DND-41 (cell line): ENCODE measurements at regions not wholly inside any gene's neighbourhood (a gene's known extent, or its start where the extent isn't known, plus 50 kb on each side); places are given as distances from the start of the nearest gene placed in this dataset.

Experiments used
- ATAC-seq: fragments of 200-7000 bp; cut with Tn5 transposase; 3 replicates; pipeline ENCODE4 v1.9.1; 2021; ENCODE audit warnings: low read depth; ENCODE audit not compliant: insufficient read depth
- DNase-seq: peaks from one replicate; pipeline ENCODE4 v3.0.0-alpha.2; 2020
- H2AFZ ChIP-seq: 2 replicates; pipeline ENCODE4 v1.6.0; 2012; ENCODE audit warnings: low read depth, low read length
- H3K27ac ChIP-seq: 2 replicates; pipeline ENCODE4 v1.5.1; 2012; ENCODE audit warnings: low read length, inconsistent platforms
- H3K27me3 ChIP-seq: fragments of 200-600 bp; sonication (generic); 2 replicates; pipeline ENCODE4 v1.6.0; 2012; ENCODE audit warnings: low read length, mild to moderate bottlenecking, inconsistent platforms; ENCODE audit not compliant: insufficient read depth, poor library complexity
- H3K36me3 ChIP-seq: 2 replicates; pipeline ENCODE4 v1.5.1; 2012; ENCODE audit warnings: low read length, inconsistent platforms; ENCODE audit not compliant: insufficient read depth
- H3K4me1 ChIP-seq: 2 replicates; pipeline ENCODE4 v1.5.1; 2012; ENCODE audit warnings: mild to moderate bottlenecking, low read length; ENCODE audit not compliant: insufficient read depth
- H3K4me2 ChIP-seq: 2 replicates; pipeline ENCODE4 v1.6.0; 2012; ENCODE audit warnings: mild to moderate bottlenecking, moderate library complexity, low read length, inconsistent platforms; ENCODE audit not compliant: insufficient read depth
- H3K4me3 ChIP-seq, 2 experiments: fragments of 200-600 bp in 1 of 2; shearing (Covaris generic) in 1 of 2; 2 replicates each; pipeline ENCODE4 v1.5.1; 2012 to 2016; ENCODE audit warnings: inconsistent platforms in 2 of 2, low read length in 2 of 2, mild to moderate bottlenecking in 2 of 2, low read depth in 1 of 2, moderate library complexity in 1 of 2
- H3K79me2 ChIP-seq: 2 replicates; pipeline ENCODE4 v1.6.0; 2012; ENCODE audit warnings: low read length, inconsistent platforms; ENCODE audit not compliant: insufficient read depth
- H3K9ac ChIP-seq: 2 replicates; pipeline ENCODE4 v1.6.0; 2012; ENCODE audit warnings: low read depth, mild to moderate bottlenecking, inconsistent platforms, low read length, moderate library complexity
- H3K9me3 ChIP-seq: 2 replicates; pipeline ENCODE4 v1.5.1; 2012; ENCODE audit warnings: low read length, moderate library complexity, mild to moderate bottlenecking, inconsistent platforms; ENCODE audit not compliant: insufficient read depth, severe bottlenecking
- H4K20me1 ChIP-seq: 2 replicates; pipeline ENCODE4 v1.6.0; 2012; ENCODE audit warnings: low read length; ENCODE audit not compliant: insufficient read depth
- EZH2 ChIP-seq: IDR thresholded peaks from 3 replicates; pipeline ENCODE4 v1.6.1; 2012; ENCODE audit warnings: borderline replicate concordance, low read depth, mild to moderate bottlenecking, moderate library complexity, low read length, inconsistent platforms; ENCODE audit not compliant: severe bottlenecking
- TF ChIP-seq, protein P1 (sequence below): IDR thresholded peaks from 2 replicates; pipeline ENCODE4 v1.5.1; 2012; ENCODE audit warnings: borderline replicate concordance, low read length, moderate library complexity, mild to moderate bottlenecking; ENCODE audit not compliant: poor library complexity, severe bottlenecking; ENCODE audit errors: extremely low read depth

GRCh38 chr12:127813147-127813546, 453.8 kb upstream of the TMEM132C start:
- H3K4me2 ChIP-seq, result no peak overlapping the region

DNA sequence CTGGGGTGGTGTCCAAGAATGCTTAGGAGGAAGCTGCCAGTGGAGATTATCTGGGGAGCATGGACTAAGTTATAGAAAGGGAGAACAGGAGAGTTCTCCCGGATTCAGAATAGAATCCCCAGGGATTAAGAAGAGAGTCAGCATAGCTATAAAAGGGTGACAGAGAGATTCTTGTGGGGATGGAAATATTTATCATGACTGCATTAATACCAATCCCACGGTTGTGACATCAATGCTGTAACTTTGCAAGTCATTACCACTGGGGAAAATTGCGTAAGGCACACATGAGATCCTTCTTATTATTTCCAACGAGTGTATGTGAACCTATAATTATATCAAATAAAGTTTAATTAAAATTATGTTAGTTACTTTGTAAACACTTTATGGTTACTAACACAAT, 447.9 kb upstream of the TMEM132C start:
- no peak for TF ChIP-seq EZH2
- TF ChIP-seq, protein P1, sequence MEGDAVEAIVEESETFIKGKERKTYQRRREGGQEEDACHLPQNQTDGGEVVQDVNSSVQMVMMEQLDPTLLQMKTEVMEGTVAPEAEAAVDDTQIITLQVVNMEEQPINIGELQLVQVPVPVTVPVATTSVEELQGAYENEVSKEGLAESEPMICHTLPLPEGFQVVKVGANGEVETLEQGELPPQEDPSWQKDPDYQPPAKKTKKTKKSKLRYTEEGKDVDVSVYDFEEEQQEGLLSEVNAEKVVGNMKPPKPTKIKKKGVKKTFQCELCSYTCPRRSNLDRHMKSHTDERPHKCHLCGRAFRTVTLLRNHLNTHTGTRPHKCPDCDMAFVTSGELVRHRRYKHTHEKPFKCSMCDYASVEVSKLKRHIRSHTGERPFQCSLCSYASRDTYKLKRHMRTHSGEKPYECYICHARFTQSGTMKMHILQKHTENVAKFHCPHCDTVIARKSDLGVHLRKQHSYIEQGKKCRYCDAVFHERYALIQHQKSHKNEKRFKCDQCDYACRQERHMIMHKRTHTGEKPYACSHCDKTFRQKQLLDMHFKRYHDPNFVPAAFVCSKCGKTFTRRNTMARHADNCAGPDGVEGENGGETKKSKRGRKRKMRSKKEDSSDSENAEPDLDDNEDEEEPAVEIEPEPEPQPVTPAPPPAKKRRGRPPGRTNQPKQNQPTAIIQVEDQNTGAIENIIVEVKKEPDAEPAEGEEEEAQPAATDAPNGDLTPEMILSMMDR, result no peak
- Histone ChIP-seq H3K9me3 (no peaks in the 10 kb centered on the region), H3K79me2 (no peaks in the 10 kb centered on the region), H3K36me3 (no peaks in the 10 kb centered on the region), H3K4me3 (no peak overlapping the region), H3K4me1 (no peaks in the 10 kb centered on the region), H2AFZ (no peak overlapping the region), H3K9ac (no peak overlapping the region), H3K27me3 (no peaks in the 10 kb centered on the region), H4K20me1 (no peaks in the 10 kb centered on the region), H3K27ac (no peak overlapping the region), H3K4me2 (no peak overlapping the region)
- ATAC-seq (no peak), DNase-seq (no peak)

More at GRCh38 chr12:127813147-127813546, 453.8 kb upstream of the TMEM132C start:
- Histone ChIP-seq H3K4me3 (no peak overlapping the region), H3K79me2 (no peaks in the 10 kb centered on the region), H4K20me1 (no peaks in the 10 kb centered on the region), H2AFZ (no peak overlapping the region), H3K27ac (no peak overlapping the region), H3K27me3 (no peaks in the 10 kb centered on the region), H3K36me3 (no peaks in the 10 kb centered on the region), H3K4me1 (no peaks in the 10 kb centered on the region), H3K9me3 (no peaks in the 10 kb centered on the region), H3K9ac (no peak overlapping the region)
- ATAC-seq, result no peak
- no peak for TF ChIP-seq EZH2
- TF ChIP-seq, protein P1, result no peak
- no peak for DNase-seq

DNA sequence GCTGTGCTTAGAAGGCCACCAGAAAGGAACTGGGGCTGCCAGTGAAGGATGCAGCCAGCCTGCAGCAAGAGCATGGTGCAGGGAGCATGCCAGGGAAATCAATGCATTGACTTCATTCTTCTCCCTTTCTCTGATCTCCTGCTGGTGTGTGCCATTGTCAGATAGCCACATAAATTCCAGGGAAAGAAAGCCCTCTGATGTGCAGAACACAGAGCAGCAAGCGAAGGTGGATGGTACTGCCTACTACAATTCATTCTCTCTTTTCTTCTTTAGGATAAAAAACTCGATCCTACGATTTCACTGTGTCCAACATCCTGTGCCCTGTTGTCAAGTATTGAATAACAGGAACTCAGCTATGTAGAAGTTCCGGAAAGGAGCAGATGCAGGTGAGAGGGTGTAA, 446.7 kb upstream of the TMEM132C start:
- DNase-seq, result no peak
- H2AFZ ChIP-seq, result no peak overlapping the region
- H3K79me2 ChIP-seq, result no peaks in the 10 kb centered on the region
- ATAC-seq, result no peak
- no peaks in the 10 kb centered on the region for H3K36me3 ChIP-seq
- no peak overlapping the region for H3K27ac ChIP-seq
- no peak overlapping the region for H3K9ac ChIP-seq
- no peaks in the 10 kb centered on the region for H4K20me1 ChIP-seq
- no peak overlapping the region for H3K4me3 ChIP-seq
- no peaks in the 10 kb centered on the region for H3K27me3 ChIP-seq
- no peaks in the 10 kb centered on the region for H3K4me1 ChIP-seq
- TF ChIP-seq, protein P1, result no peak
- no peak for TF ChIP-seq EZH2
- no peaks in the 10 kb centered on the region for H3K9me3 ChIP-seq
- H3K4me2 ChIP-seq, result no peak overlapping the region

DNA sequence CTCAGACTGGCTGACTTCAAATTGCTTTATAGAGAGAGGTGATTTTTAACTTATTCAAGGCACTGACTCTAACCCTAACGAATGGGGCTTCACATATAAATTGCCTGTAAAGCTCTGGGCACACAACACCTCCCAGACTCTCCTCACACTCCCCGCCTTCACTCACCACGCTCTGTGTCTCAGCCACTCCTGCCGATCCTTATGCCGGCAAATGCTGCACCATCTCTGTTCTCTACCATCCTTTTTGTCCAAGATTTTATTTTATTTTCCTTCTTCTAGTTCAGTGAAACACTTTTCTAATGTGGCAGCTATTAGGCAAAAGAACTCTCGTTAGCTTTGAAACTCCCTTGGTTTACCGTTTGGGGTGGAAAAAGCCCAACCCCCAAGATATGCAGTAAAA, 446.1 kb upstream of the TMEM132C start:
- no peaks in the 10 kb centered on the region for H3K9me3 ChIP-seq

More for the DNA sequence above, 446.1 kb upstream of the TMEM132C start:
- no peak overlapping the region for H3K9ac ChIP-seq
- no peak overlapping the region for H2AFZ ChIP-seq
- no peaks in the 10 kb centered on the region for H3K79me2 ChIP-seq
- TF ChIP-seq, protein P1, result no peak
- TF ChIP-seq EZH2, result no peak
- no peak overlapping the region for H3K4me2 ChIP-seq
- no peaks in the 10 kb centered on the region for H3K27me3 ChIP-seq
- H3K4me1 ChIP-seq, result no peaks in the 10 kb centered on the region
- H3K36me3 ChIP-seq, result no peaks in the 10 kb centered on the region
- DNase-seq (no peak), ATAC-seq (no peak)
- H3K4me3 ChIP-seq, result no peak overlapping the region
- no peak overlapping the region for H3K27ac ChIP-seq
- no peaks in the 10 kb centered on the region for H4K20me1 ChIP-seq
